Suprapubic skin (tissue), 4 donors: ENCODE measurements at regions not wholly inside any gene's neighbourhood (a gene's known extent, or its start where the extent isn't known, plus 50 kb on each side); places are given as distances from the start of the nearest gene placed in this dataset.

Source experiments
- CTCF ChIP-seq, 2 donors: fragments of 200-600 bp in 1 of 2; fragments of 450-650 bp in 1 of 2; sonication (generic) in 1 of 2; IDR thresholded peaks; one replicate each; pipeline ENCODE4 v1.5.1; 2016 to 2019; ENCODE audit warnings: antibody characterized with exemption in 2 of 2, mild to moderate bottlenecking in 1 of 2, moderate library complexity in 1 of 2
- EP300 ChIP-seq: sonication (generic); formaldehyde crosslinking; IDR thresholded peaks from one replicate; pipeline ENCODE4 v1.6.1; 2017; ENCODE audit warnings: antibody characterized with exemption
- POLR2AphosphoS5 ChIP-seq, 3 donors: sonication (generic); formaldehyde crosslinking; IDR thresholded peaks; one replicate each; pipeline ENCODE4 v1.6.1; 2017; ENCODE audit warnings: antibody characterized with exemption in 3 of 3

GRCh38 chr15:69518806-69519205 is 66.2 kb downstream of the RPLP1 start:
- no peak for TF ChIP-seq POLR2AphosphoS5 (IDR thresholded peaks at IDR 0.05)
- TF ChIP-seq EP300, result no peak
- no peak for TF ChIP-seq CTCF (IDR thresholded peaks at IDR 0.05)
